Suppressor macrophage treated with lipopolysaccharide for 1 hour (primary cell): ENCODE measurements at regions not wholly inside any gene's neighbourhood (a gene's known extent, or its start where the extent isn't known, plus 50 kb on each side); places are given as distances from the start of the nearest gene placed in this dataset.

Source experiments
- DNase-seq, 3 donors: peaks; one replicate each; pipeline ENCODE4 v3.0.0-alpha.2; 2020 to 2022

GRCh38 chr21:13802757-13803156 lies 193.2 kb downstream of the POTED start:
- DNase-seq: peak in 1 of 3 donors; percentile 16
